ENCODE measurements at regions not wholly inside any gene's neighbourhood (a gene's known extent, or its start where the extent isn't known, plus 50 kb on each side); places are given as distances from the start of the nearest gene placed in this dataset.

GRCh38 chr5:145393426-145393825 lies 441.7 kb downstream of the PRELID2 start:
- peak; percentile 21 to 64 (median 53) for DNase-seq
- Histone ChIP-seq H3K36me3 (ENCODE audit: control insufficient read depth in 4 of 4, insufficient read depth in 4 of 4, low read length in 4 of 4) (no peaks in the 10 kb centered on the region), H3K9ac (ENCODE audit: insufficient read depth in 1 of 2, low read length in 2 of 2) (no peak overlapping the region), H3K4me3 (no peak overlapping the region), H3K27ac (ENCODE audit: low read depth in 1 of 2, low read length in 1 of 2) (no peak overlapping the region), H3K9me3 (ENCODE audit: control insufficient read depth in 4 of 4, insufficient read depth in 3 of 4, low read length in 3 of 4) (peaks cover 0 to 2% (median 0%) of the 10 kb centered on the region in 4 donors), H3K4me1 (ENCODE audit: control insufficient read depth in 5 of 5, insufficient read depth in 5 of 5, low read length in 5 of 5) (no peaks in the 10 kb centered on the region), H3K27me3 (ENCODE audit: control insufficient read depth in 3 of 3, insufficient read depth in 3 of 3, low read length in 2 of 3) (no peaks in the 10 kb centered on the region)
- no peak for TF ChIP-seq CTCF (IDR thresholded peaks at IDR 0.05; ENCODE audit: control extremely low read depth, extremely low read depth)
- no peak for ATAC-seq (ENCODE audit: insufficient read depth, low FRiP score)
- 71 to 77% methylated on average over 3 of the region's 3 CpGs for WGBS, 2 donors

DNA sequence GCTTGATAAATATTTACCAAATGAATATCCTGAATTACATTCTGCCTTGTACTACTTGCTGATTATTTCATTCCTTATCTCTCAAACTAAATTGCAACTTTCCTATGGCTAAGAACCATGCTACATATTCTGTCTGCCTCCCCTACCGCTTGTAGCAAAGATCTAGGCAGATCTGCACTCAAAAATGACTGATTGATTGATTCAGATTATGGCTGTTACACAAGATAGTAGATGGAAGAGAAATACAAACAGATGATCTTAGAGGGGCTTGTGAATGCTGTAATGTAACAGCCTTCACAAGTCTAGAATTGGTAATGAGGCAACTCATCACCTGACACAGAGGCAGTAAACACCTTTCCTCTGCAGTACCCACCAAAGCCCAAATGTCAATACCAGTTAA lies 446.1 kb downstream of the PRELID2 start:
- H3K9me3 ChIP-seq (ENCODE audit: control insufficient read depth in 4 of 4, insufficient read depth in 3 of 4, low read length in 3 of 4) = peaks cover 0 to 2% (median 0%) of the 10 kb centered on the region in 4 donors
- no peak for ATAC-seq (ENCODE audit: insufficient read depth, low FRiP score)

DNA sequence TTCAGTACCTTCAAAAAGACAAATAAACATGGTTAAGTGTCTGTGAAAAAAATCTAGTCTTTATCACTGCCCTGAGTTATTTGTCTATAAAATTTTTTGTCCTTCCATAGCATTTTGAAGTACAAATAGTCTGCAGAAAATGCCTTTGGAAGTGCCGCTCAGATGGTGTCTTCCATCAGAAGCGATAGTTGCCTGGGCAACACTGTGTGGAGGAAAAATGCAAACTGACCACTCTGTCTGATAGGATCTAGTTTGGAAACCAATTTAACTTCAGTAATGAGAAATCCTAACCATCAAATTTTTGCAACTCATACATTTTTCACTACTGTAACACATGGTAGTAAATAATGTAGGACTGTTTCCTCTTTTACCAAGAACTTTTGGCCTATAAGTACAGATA lies 449.9 kb downstream of the PRELID2 start:
- H3K27me3 ChIP-seq (ENCODE audit: control insufficient read depth in 3 of 3, insufficient read depth in 3 of 3, low read length in 2 of 3) = no peaks in the 10 kb centered on the region
- no peaks in the 10 kb centered on the region for H3K9me3 ChIP-seq (ENCODE audit: control insufficient read depth in 4 of 4, insufficient read depth in 3 of 4, low read length in 3 of 4)
- no peak overlapping the region for H3K27ac ChIP-seq (ENCODE audit: low read depth in 1 of 2, low read length in 1 of 2)
- no peak for ATAC-seq (ENCODE audit: insufficient read depth, low FRiP score)
- TF ChIP-seq CTCF (IDR thresholded peaks at IDR 0.05; ENCODE audit: control extremely low read depth, extremely low read depth) = no peak
- 90 to 91% methylated on average over 2 of the region's 2 CpGs for WGBS, 2 donors
- no peak for DNase-seq
- H3K9ac ChIP-seq (ENCODE audit: insufficient read depth in 1 of 2, low read length in 2 of 2) = no peak overlapping the region
- H3K36me3 ChIP-seq (ENCODE audit: control insufficient read depth in 4 of 4, insufficient read depth in 4 of 4, low read length in 4 of 4) = peaks cover 0 to 4% (median 0%) of the 10 kb centered on the region in 4 donors
- no peaks in the 10 kb centered on the region for H3K4me1 ChIP-seq (ENCODE audit: control insufficient read depth in 5 of 5, insufficient read depth in 5 of 5, low read length in 5 of 5)
- H3K4me3 ChIP-seq = no peak overlapping the region

More for the DNA sequence above, 446.1 kb downstream of the PRELID2 start:
- DNase-seq = no peak
- Histone ChIP-seq H3K36me3 (ENCODE audit: control insufficient read depth in 4 of 4, insufficient read depth in 4 of 4, low read length in 4 of 4) (no peaks in the 10 kb centered on the region), H3K27me3 (ENCODE audit: control insufficient read depth in 3 of 3, insufficient read depth in 3 of 3, low read length in 2 of 3) (no peaks in the 10 kb centered on the region), H3K9ac (ENCODE audit: insufficient read depth in 1 of 2, low read length in 2 of 2) (no peak overlapping the region), H3K4me3 (no peak overlapping the region), H3K4me1 (ENCODE audit: control insufficient read depth in 5 of 5, insufficient read depth in 5 of 5, low read length in 5 of 5) (no peaks in the 10 kb centered on the region), H3K27ac (ENCODE audit: low read depth in 1 of 2, low read length in 1 of 2) (no peak overlapping the region)
- no peak for TF ChIP-seq CTCF (IDR thresholded peaks at IDR 0.05; ENCODE audit: control extremely low read depth, extremely low read depth)
- 35 to 85% methylated on average over 1 of the region's 1 CpG for WGBS, 2 donors

- no peak for ATAC-seq (ENCODE audit: insufficient read depth, low FRiP score)
- H3K4me1 ChIP-seq (ENCODE audit: control insufficient read depth in 5 of 5, insufficient read depth in 5 of 5, low read length in 5 of 5) = no peaks in the 10 kb centered on the region
- DNase-seq = no peak
- H3K27ac ChIP-seq (ENCODE audit: low read depth in 1 of 2, low read length in 1 of 2) = no peak overlapping the region
- no peak overlapping the region for H3K4me3 ChIP-seq
- H3K9ac ChIP-seq (ENCODE audit: insufficient read depth in 1 of 2, low read length in 2 of 2) = no peak overlapping the region
- peaks cover 0 to 18% (median 8%) of the 10 kb centered on the region in 4 donors for H3K9me3 ChIP-seq (ENCODE audit: control insufficient read depth in 4 of 4, insufficient read depth in 3 of 4, low read length in 3 of 4)
- 50 to 99% methylated on average over 1 of the region's 1 CpG for WGBS, 2 donors
- H3K27me3 ChIP-seq (ENCODE audit: control insufficient read depth in 3 of 3, insufficient read depth in 3 of 3, low read length in 2 of 3) = no peaks in the 10 kb centered on the region
- TF ChIP-seq CTCF (IDR thresholded peaks at IDR 0.05; ENCODE audit: control extremely low read depth, extremely low read depth) = no peak
- H3K36me3 ChIP-seq (ENCODE audit: control insufficient read depth in 4 of 4, insufficient read depth in 4 of 4, low read length in 4 of 4) = peaks cover 0 to 4% (median 0%) of the 10 kb centered on the region in 4 donors
These were observed 456.9 kb downstream of the PRELID2 start for GRCh38 chr5:145378226-145378625.

Data from lung (tissue), 11 donors.